ENCODE measurements at regions not wholly inside any gene's neighbourhood (a gene's known extent, or its start where the extent isn't known, plus 50 kb on each side); places are given as distances from the start of the nearest gene placed in this dataset.

- ATAC-seq = no peak
These were observed 102.3 kb upstream of the ABCA1 start for GRCh38 chr9:105030285-105030684.

GRCh38 chr9:105037139-105037538, 109.2 kb upstream of the ABCA1 start:
- TF ChIP-seq SNAI2 (CRISPR knock-in tag; IDR thresholded peaks at IDR 0.05) (no peak), RARB (CRISPR knock-in tag; IDR thresholded peaks at IDR 0.05) (no peak), ESRRG (CRISPR knock-in tag; IDR thresholded peaks at IDR 0.05) (no peak), ZFP30 (CRISPR knock-in tag; IDR thresholded peaks at IDR 0.05) (no peak), OSR1 (CRISPR knock-in tag; IDR thresholded peaks at IDR 0.05) (no peak), BACH2 (CRISPR knock-in tag; IDR thresholded peaks at IDR 0.05; ENCODE audit: borderline replicate concordance) (no peak), ZNF70 (CRISPR knock-in tag; IDR thresholded peaks at IDR 0.05) (no peak), ZNF565 (CRISPR knock-in tag; conservative IDR thresholded peaks at IDR 0.05; ENCODE audit: low read depth) (no peak), ARNTL (CRISPR knock-in tag; IDR thresholded peaks at IDR 0.05; ENCODE audit: borderline replicate concordance, low read depth) (no peak), GLIS3 (CRISPR knock-in tag; IDR thresholded peaks at IDR 0.05) (no peak), ISL1 (CRISPR knock-in tag; IDR thresholded peaks at IDR 0.05) (no peak), CREB5 (CRISPR knock-in tag; IDR thresholded peaks at IDR 0.05; ENCODE audit: low read depth) (no peak)
- ATAC-seq = no peak

More at GRCh38 chr9:105030285-105030684, 102.3 kb upstream of the ABCA1 start:
- TF ChIP-seq BACH2 (CRISPR knock-in tag; IDR thresholded peaks at IDR 0.05; ENCODE audit: borderline replicate concordance) (no peak), SNAI2 (CRISPR knock-in tag; IDR thresholded peaks at IDR 0.05) (no peak), PATZ1 (CRISPR knock-in tag; IDR thresholded peaks at IDR 0.05; ENCODE audit: borderline replicate concordance) (no peak), ZFP3 (CRISPR knock-in tag; IDR thresholded peaks at IDR 0.05) (no peak), ESRRG (CRISPR knock-in tag; IDR thresholded peaks at IDR 0.05) (no peak), PPARA (CRISPR knock-in tag; IDR thresholded peaks at IDR 0.05; ENCODE audit: borderline replicate concordance) (no peak), ZNF8 (CRISPR knock-in tag; IDR thresholded peaks at IDR 0.05) (no peak), ZFP30 (CRISPR knock-in tag; IDR thresholded peaks at IDR 0.05) (no peak), ZNF565 (CRISPR knock-in tag; conservative IDR thresholded peaks at IDR 0.05; ENCODE audit: low read depth) (no peak), ZC3H10 (CRISPR knock-in tag; IDR thresholded peaks at IDR 0.05) (no peak), ARNTL (CRISPR knock-in tag; IDR thresholded peaks at IDR 0.05; ENCODE audit: borderline replicate concordance, low read depth) (no peak), CREB5 (CRISPR knock-in tag; IDR thresholded peaks at IDR 0.05; ENCODE audit: low read depth) (no peak), TOX (CRISPR knock-in tag; IDR thresholded peaks at IDR 0.05; ENCODE audit: borderline replicate concordance) (no peak), POU6F1 (CRISPR knock-in tag; IDR thresholded peaks at IDR 0.05; ENCODE audit: borderline replicate concordance, low read depth) (no peak), TCF4 (CRISPR knock-in tag; IDR thresholded peaks at IDR 0.05; ENCODE audit: borderline replicate concordance) (no peak), CSDC2 (CRISPR knock-in tag; IDR thresholded peaks at IDR 0.05) (no peak), ZNF70 (CRISPR knock-in tag; IDR thresholded peaks at IDR 0.05) (no peak), TSHZ2 (CRISPR knock-in tag; IDR thresholded peaks at IDR 0.05) (no peak), RARB (CRISPR knock-in tag; IDR thresholded peaks at IDR 0.05) (no peak), CSRNP3 (CRISPR knock-in tag; IDR thresholded peaks at IDR 0.05) (no peak)
